Fibroblast of lung (primary cell): ENCODE measurements at regions not wholly inside any gene's neighbourhood (a gene's known extent, or its start where the extent isn't known, plus 50 kb on each side); places are given as distances from the start of the nearest gene placed in this dataset.

ENCODE experiments used
- CTCF ChIP-seq, 2 donors: IDR thresholded peaks in 1 of 2; conservative IDR thresholded peaks in 1 of 2; 1 replicate in 1 of 2; 2 replicates in 1 of 2; pipeline ENCODE4 v1.5.1; 2011 to 2012; ENCODE audit warnings: low read length in 2 of 2, control low read depth in 1 of 2, inconsistent platforms in 1 of 2, low read depth in 1 of 2, mild to moderate bottlenecking in 1 of 2
- EZH2 ChIP-seq: IDR thresholded peaks from 2 replicates; pipeline ENCODE4 v1.5.1; 2012; ENCODE audit warnings: low read length, control low read depth, mild to moderate bottlenecking; ENCODE audit errors: missing control alignments

GRCh38 chr10:71103961-71104360 lies 108.4 kb upstream of the UNC5B start:
- TF ChIP-seq EZH2 = no peak
- no peak for TF ChIP-seq CTCF (conservative IDR thresholded peaks at IDR 0.05 in 1 of 2, IDR thresholded peaks at IDR 0.05 in 1 of 2; ENCODE audit: low read depth in 1 of 2, low read length in 2 of 2)
